ENCODE measurements at regions not wholly inside any gene's neighbourhood (a gene's known extent, or its start where the extent isn't known, plus 50 kb on each side); places are given as distances from the start of the nearest gene placed in this dataset.
A peak's percentile ranks its signal among the peaks of the same experiment; 100 is the strongest.

DNA sequence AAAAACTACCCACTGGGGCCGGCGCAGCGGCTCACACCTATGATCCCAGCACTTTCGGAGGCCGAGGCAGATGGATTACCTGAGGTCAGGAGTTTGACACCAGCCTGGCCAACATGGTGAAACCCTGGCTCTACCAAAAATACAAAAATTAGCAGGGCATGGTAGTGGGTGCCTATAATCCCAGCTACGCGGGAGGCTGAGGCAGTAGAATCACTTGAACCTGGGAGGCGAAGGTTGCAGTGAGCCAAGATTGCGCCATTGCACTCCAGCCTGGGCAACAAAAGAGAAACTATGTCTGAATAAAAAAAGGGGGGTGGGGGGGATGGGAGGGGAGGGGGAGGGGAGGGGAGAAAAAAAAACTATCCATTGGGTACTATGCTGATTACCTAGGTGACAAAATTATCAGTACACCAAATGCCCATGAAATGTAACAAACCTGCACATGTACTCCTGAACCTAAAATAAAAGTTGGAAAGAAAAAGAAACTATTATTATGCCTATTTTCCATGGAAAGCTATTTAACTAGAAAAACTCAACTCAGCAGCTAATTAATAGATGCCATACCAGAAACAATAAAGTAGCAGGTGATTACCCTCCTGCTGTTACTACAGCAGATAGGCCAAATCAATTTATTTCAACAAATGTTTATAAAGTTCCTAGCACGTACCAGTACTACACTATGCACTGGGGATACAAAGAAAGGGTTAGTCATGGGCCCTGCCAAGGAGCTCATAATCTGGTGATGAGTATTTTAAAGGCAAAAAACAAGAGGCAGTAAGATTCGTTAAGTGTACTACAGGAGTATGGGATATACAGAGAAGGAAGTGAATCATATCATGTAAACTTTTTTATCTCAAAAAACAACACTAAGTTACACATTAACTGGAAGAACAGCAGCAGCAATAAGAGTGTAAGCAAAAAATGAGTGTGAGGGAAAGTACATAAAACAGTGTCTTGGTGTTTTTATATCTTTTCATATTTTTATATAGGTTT lies 112.8 kb upstream of the SLC39A10 start (continued):
- TF ChIP-seq SPI1 (IDR thresholded peaks at IDR 0.05; ENCODE audit: borderline replicate concordance, insufficient read depth, low read depth, low read length) (0 out of 2 replicates have a peak, but pooled peaks have one; percentile 16), TAF1 (IDR thresholded peaks at IDR 0.05; ENCODE audit: borderline replicate concordance, low read depth, low read length) (no peak), IKZF1 (conservative IDR thresholded peaks at IDR 0.05) (0 out of 2 replicates have a peak, but pooled peaks have one; percentile 14), SRF (IDR thresholded peaks at IDR 0.05; ENCODE audit: low read depth in 2 of 2, low read length in 2 of 2) (no peak), SREBF2 (IDR thresholded peaks at IDR 0.05; ENCODE audit: low read length) (no peak), YY1 (IDR thresholded peaks at IDR 0.05; ENCODE audit: low read depth, low read length) (no peak), POU2F2 (IDR thresholded peaks at IDR 0.05; ENCODE audit: borderline replicate concordance, low read depth, low read length) (no peak), FOS (IDR thresholded peaks at IDR 0.05; ENCODE audit: borderline replicate concordance, extremely low read depth, insufficient read length) (no peak), CREM (IDR thresholded peaks at IDR 0.05; ENCODE audit: low read depth) (no peak), IKZF2 (IDR thresholded peaks at IDR 0.05) (peak in 1 of 2 experiments; percentile 37; a peak in 2 of 4 replicates), ATF7 (IDR thresholded peaks at IDR 0.05; ENCODE audit: low read depth) (peak; percentile 55), NFYA (IDR thresholded peaks at IDR 0.05; ENCODE audit: borderline replicate concordance, low read depth, low read length) (no peak), MEF2A (IDR thresholded peaks at IDR 0.05; ENCODE audit: insufficient read depth, low read depth, low read length) (no peak), ZNF24 (IDR thresholded peaks at IDR 0.05) (0 out of 2 replicates have a peak, but pooled peaks have one; percentile 1), EP300 (IDR thresholded peaks at IDR 0.05; ENCODE audit: borderline replicate concordance in 1 of 2, control insufficient read depth in 1 of 2, low read depth in 2 of 2, low read length in 2 of 2) (peak; percentile 25 to 56; a peak in 1 of 4 replicates), SREBF1 (IDR thresholded peaks at IDR 0.05; ENCODE audit: low read length) (no peak), NRF1 (conservative IDR thresholded peaks at IDR 0.05; ENCODE audit: low read depth, low read length) (no peak), BHLHE40 (IDR thresholded peaks at IDR 0.05; ENCODE audit: borderline replicate concordance in 1 of 2, low read depth in 2 of 2, low read length in 1 of 2) (peak in 1 of 2 experiments; percentile 14; a peak in 1 of 4 replicates)
- TF ChIP-seq, protein P1, sequence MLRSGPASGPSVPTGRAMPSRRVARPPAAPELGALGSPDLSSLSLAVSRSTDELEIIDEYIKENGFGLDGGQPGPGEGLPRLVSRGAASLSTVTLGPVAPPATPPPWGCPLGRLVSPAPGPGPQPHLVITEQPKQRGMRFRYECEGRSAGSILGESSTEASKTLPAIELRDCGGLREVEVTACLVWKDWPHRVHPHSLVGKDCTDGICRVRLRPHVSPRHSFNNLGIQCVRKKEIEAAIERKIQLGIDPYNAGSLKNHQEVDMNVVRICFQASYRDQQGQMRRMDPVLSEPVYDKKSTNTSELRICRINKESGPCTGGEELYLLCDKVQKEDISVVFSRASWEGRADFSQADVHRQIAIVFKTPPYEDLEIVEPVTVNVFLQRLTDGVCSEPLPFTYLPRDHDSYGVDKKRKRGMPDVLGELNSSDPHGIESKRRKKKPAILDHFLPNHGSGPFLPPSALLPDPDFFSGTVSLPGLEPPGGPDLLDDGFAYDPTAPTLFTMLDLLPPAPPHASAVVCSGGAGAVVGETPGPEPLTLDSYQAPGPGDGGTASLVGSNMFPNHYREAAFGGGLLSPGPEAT (IDR thresholded peaks at IDR 0.05; ENCODE audit: low read depth), result peak; percentile 47; the same call in 1 of the 2 replicates
- TF ChIP-seq, protein P2, sequence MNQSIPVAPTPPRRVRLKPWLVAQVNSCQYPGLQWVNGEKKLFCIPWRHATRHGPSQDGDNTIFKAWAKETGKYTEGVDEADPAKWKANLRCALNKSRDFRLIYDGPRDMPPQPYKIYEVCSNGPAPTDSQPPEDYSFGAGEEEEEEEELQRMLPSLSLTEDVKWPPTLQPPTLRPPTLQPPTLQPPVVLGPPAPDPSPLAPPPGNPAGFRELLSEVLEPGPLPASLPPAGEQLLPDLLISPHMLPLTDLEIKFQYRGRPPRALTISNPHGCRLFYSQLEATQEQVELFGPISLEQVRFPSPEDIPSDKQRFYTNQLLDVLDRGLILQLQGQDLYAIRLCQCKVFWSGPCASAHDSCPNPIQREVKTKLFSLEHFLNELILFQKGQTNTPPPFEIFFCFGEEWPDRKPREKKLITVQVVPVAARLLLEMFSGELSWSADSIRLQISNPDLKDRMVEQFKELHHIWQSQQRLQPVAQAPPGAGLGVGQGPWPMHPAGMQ (IDR thresholded peaks at IDR 0.05; ENCODE audit: borderline replicate concordance), result no peak
- TF ChIP-seq, protein P3, sequence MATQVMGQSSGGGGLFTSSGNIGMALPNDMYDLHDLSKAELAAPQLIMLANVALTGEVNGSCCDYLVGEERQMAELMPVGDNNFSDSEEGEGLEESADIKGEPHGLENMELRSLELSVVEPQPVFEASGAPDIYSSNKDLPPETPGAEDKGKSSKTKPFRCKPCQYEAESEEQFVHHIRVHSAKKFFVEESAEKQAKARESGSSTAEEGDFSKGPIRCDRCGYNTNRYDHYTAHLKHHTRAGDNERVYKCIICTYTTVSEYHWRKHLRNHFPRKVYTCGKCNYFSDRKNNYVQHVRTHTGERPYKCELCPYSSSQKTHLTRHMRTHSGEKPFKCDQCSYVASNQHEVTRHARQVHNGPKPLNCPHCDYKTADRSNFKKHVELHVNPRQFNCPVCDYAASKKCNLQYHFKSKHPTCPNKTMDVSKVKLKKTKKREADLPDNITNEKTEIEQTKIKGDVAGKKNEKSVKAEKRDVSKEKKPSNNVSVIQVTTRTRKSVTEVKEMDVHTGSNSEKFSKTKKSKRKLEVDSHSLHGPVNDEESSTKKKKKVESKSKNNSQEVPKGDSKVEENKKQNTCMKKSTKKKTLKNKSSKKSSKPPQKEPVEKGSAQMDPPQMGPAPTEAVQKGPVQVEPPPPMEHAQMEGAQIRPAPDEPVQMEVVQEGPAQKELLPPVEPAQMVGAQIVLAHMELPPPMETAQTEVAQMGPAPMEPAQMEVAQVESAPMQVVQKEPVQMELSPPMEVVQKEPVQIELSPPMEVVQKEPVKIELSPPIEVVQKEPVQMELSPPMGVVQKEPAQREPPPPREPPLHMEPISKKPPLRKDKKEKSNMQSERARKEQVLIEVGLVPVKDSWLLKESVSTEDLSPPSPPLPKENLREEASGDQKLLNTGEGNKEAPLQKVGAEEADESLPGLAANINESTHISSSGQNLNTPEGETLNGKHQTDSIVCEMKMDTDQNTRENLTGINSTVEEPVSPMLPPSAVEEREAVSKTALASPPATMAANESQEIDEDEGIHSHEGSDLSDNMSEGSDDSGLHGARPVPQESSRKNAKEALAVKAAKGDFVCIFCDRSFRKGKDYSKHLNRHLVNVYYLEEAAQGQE (IDR thresholded peaks at IDR 0.05; ENCODE audit: low read depth, low read length), result no peak

All from GM12878 (cell line).